ENCODE measurements at regions not wholly inside any gene's neighbourhood (a gene's known extent, or its start where the extent isn't known, plus 50 kb on each side); places are given as distances from the start of the nearest gene placed in this dataset.

- TF ChIP-seq EZH2 (IDR thresholded peaks at IDR 0.05; ENCODE audit: low read depth, unreplicated experiment) (no peak), POLR2AphosphoS5 (IDR thresholded peaks at IDR 0.05; ENCODE audit: low read depth) (no peak), CTCF (conservative IDR thresholded peaks at IDR 0.05; ENCODE audit: low read depth in 2 of 2) (no peak), EZH2phosphoT487 (IDR thresholded peaks at IDR 0.05; ENCODE audit: unreplicated experiment) (no peak), STAT1 (IDR thresholded peaks at IDR 0.05; ENCODE audit: unreplicated experiment) (no peak)
- TF ChIP-seq, protein P1, sequence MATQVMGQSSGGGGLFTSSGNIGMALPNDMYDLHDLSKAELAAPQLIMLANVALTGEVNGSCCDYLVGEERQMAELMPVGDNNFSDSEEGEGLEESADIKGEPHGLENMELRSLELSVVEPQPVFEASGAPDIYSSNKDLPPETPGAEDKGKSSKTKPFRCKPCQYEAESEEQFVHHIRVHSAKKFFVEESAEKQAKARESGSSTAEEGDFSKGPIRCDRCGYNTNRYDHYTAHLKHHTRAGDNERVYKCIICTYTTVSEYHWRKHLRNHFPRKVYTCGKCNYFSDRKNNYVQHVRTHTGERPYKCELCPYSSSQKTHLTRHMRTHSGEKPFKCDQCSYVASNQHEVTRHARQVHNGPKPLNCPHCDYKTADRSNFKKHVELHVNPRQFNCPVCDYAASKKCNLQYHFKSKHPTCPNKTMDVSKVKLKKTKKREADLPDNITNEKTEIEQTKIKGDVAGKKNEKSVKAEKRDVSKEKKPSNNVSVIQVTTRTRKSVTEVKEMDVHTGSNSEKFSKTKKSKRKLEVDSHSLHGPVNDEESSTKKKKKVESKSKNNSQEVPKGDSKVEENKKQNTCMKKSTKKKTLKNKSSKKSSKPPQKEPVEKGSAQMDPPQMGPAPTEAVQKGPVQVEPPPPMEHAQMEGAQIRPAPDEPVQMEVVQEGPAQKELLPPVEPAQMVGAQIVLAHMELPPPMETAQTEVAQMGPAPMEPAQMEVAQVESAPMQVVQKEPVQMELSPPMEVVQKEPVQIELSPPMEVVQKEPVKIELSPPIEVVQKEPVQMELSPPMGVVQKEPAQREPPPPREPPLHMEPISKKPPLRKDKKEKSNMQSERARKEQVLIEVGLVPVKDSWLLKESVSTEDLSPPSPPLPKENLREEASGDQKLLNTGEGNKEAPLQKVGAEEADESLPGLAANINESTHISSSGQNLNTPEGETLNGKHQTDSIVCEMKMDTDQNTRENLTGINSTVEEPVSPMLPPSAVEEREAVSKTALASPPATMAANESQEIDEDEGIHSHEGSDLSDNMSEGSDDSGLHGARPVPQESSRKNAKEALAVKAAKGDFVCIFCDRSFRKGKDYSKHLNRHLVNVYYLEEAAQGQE (IDR thresholded peaks at IDR 0.05; ENCODE audit: unreplicated experiment) = no peak
Measured at GRCh38 chr3:148512648-148513047, 185.1 kb upstream of the AGTR1 start.

Data from GM23338 (cell line).